Tibial artery (tissue), 4 donors: ENCODE measurements at regions not wholly inside any gene's neighbourhood (a gene's known extent, or its start where the extent isn't known, plus 50 kb on each side); places are given as distances from the start of the nearest gene placed in this dataset.

Experiments used
- DNase-seq, 2 donors: peaks; one replicate each; pipeline ENCODE4 v3.0.0-alpha.2; 2019
- H3K27ac ChIP-seq, 2 donors: fragments of 200-600 bp; sonication (generic) in 1 of 2; 1 replicate in 1 of 2; 2 replicates in 1 of 2; pipeline ENCODE4 v1.5.1; 2018 to 2019; ENCODE audit warnings: mild to moderate bottlenecking in 1 of 2
- H3K27me3 ChIP-seq, 2 donors: fragments of 200-600 bp; sonication (generic) in 1 of 2; one replicate each; pipeline versions ENCODE4 v1.5.1 to v1.6.0; 2016 to 2019
- H3K36me3 ChIP-seq, 3 donors: fragments of 200-600 bp; sonication (generic) in 2 of 3; one replicate each; pipeline ENCODE4 v1.5.1; 2016 to 2019; ENCODE audit warnings: mild to moderate bottlenecking in 2 of 3
- H3K4me1 ChIP-seq, 4 donors: fragments of 200-600 bp; sonication (generic) in 2 of 4; 1 replicate in 3 of 4; 2 replicates in 1 of 4; pipeline ENCODE4 v1.5.1; 2016 to 2019
- H3K4me3 ChIP-seq, 2 donors: fragments of 200-600 bp; sonication (generic) in 1 of 2; 1 replicate in 1 of 2; 2 replicates in 1 of 2; pipeline ENCODE4 v1.5.1; 2018 to 2019; ENCODE audit warnings: mild to moderate bottlenecking in 2 of 2
- H3K9me3 ChIP-seq, 3 donors: fragments of 200-600 bp; sonication (generic) in 1 of 3; one replicate each; pipeline ENCODE4 v1.5.1; 2016 to 2019
- intact Hi-C: fragments of 100-400 bp; cut with DNase I; formaldehyde crosslinking; loops from one replicate; pipeline ENCODE4 v1.15.0; 2023; ENCODE audit warnings: low total_unique reads
- TF ChIP-seq, protein P1 (sequence below), 2 experiments: fragments of 200-600 bp in 1 of 2; fragments of 450-650 bp in 1 of 2; IDR thresholded peaks; one replicate each; pipeline ENCODE4 v1.5.1; 2017 to 2019; ENCODE audit warnings: antibody characterized with exemption in 2 of 2, mild to moderate bottlenecking in 1 of 2, moderate library complexity in 1 of 2

GRCh38 chrY:19140285-19140920 lies 366.9 kb upstream of the HSFY2 start:
- no peaks in the 10 kb centered on the region for H3K4me1 ChIP-seq
- intact Hi-C loops, result no loop called here

DNA sequence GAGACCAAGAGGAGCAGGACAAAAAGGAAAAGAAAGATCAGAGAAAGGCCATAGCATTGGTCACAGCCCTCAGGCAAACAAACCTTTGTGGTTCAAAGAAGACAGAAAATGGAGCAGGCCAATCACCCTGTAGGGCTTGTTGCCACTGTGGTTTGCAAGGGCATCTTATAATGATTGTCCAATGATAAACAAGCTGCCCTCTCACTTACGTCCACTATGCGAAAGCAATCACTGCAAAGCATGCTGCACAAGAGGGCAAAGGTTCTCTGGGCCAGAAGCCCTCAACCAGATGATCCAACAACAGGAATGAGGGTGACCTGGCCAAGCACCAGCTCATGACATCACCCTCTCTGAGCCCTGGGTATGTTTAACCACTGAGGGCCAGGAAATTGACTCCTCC lies 360.9 kb upstream of the HSFY2 start:
- no peaks in the 10 kb centered on the region for H3K27me3 ChIP-seq

More at GRCh38 chrY:19140285-19140920, 366.9 kb upstream of the HSFY2 start:
- no peak overlapping the region for H3K27ac ChIP-seq
- DNase-seq, result no peak
- H3K9me3 ChIP-seq, result no peaks in the 10 kb centered on the region
- TF ChIP-seq, protein P1, sequence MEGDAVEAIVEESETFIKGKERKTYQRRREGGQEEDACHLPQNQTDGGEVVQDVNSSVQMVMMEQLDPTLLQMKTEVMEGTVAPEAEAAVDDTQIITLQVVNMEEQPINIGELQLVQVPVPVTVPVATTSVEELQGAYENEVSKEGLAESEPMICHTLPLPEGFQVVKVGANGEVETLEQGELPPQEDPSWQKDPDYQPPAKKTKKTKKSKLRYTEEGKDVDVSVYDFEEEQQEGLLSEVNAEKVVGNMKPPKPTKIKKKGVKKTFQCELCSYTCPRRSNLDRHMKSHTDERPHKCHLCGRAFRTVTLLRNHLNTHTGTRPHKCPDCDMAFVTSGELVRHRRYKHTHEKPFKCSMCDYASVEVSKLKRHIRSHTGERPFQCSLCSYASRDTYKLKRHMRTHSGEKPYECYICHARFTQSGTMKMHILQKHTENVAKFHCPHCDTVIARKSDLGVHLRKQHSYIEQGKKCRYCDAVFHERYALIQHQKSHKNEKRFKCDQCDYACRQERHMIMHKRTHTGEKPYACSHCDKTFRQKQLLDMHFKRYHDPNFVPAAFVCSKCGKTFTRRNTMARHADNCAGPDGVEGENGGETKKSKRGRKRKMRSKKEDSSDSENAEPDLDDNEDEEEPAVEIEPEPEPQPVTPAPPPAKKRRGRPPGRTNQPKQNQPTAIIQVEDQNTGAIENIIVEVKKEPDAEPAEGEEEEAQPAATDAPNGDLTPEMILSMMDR (IDR thresholded peaks at IDR 0.05), result no peak
- H3K36me3 ChIP-seq, result no peaks in the 10 kb centered on the region
- H3K4me3 ChIP-seq, result no peak overlapping the region
- no peaks in the 10 kb centered on the region for H3K27me3 ChIP-seq

DNA sequence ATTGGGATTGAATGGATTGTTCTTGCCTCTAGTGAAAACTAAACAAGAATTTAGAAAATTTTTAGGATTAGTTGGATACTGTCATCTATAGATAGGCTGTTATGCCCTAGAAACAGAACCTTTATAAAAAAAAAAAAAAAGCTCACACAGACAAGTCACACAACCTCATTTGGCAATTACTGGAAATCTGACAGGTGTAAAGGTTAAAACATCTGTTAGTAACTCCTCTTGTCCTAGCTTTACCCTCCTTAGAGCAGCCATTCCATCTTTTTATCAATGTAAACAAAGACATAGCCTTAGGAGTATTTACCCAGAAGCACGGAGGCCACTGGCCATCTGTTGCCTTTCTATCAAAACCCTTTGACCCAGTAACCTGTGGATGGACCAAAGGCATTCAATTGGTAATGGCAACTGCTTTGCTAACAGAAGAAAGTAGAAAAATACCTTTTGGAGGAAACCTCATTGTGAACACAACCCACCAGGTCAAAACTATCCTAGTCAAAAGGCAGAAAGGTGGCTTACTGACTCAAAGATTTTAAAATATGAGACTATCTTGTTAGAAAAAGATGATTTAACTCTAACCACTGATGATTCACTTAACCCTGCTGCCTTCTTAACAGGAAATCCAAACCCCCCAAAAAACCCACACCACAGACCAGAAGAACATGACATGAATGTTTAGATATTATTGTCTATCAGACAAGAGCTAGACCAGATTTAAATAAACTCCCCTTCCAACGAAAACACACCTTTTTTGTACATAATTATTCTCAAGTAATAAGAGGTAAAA lies 357.2 kb upstream of the HSFY2 start:
- TF ChIP-seq, protein P1 (IDR thresholded peaks at IDR 0.05), result no peak
- Histone ChIP-seq H3K27me3 (no peaks in the 10 kb centered on the region), H3K27ac (no peak overlapping the region), H3K36me3 (no peaks in the 10 kb centered on the region), H3K9me3 (no peaks in the 10 kb centered on the region), H3K4me1 (no peaks in the 10 kb centered on the region), H3K4me3 (no peak overlapping the region)
- DNase-seq, result no peak
- intact Hi-C loops, result no loop called here

More for the DNA sequence above, 360.9 kb upstream of the HSFY2 start:
- intact Hi-C loops, result no loop called here
- Histone ChIP-seq H3K4me3 (no peak overlapping the region), H3K4me1 (no peaks in the 10 kb centered on the region), H3K36me3 (no peaks in the 10 kb centered on the region), H3K9me3 (no peaks in the 10 kb centered on the region), H3K27ac (no peak overlapping the region)
- no peak for DNase-seq
- TF ChIP-seq, protein P1 (IDR thresholded peaks at IDR 0.05), result no peak

DNA sequence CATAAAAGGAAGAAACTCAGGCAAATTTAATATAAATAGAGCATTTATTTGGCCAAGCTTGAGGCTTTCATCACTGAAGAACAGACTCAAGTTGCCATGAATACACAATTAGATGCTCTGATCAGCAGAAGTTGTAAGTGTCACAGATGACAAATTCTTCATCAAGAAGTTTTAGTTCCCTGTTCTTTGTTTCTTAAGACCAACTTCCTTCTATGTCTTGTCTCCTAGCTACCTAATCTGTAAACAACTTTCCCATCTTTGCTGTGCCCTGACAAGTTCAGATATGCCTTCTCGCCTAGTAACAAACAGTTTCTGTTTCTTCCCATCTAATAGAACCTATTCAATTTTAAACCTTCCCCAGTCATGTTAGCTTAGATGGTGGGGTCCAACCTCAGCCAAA lies 353.4 kb upstream of the HSFY2 start:
- DNase-seq, result no peak
- Histone ChIP-seq H3K36me3 (no peaks in the 10 kb centered on the region), H3K4me1 (no peaks in the 10 kb centered on the region), H3K4me3 (no peak overlapping the region), H3K9me3 (no peaks in the 10 kb centered on the region), H3K27me3 (no peaks in the 10 kb centered on the region), H3K27ac (no peak overlapping the region)
- TF ChIP-seq, protein P1 (IDR thresholded peaks at IDR 0.05), result no peak
- intact Hi-C loops, result no loop called here

GRCh38 chrY:19124609-19125008 lies 351.1 kb upstream of the HSFY2 start:
- intact Hi-C loops, result no loop called here
- TF ChIP-seq, protein P1 (IDR thresholded peaks at IDR 0.05), result no peak
- no peak for DNase-seq
- Histone ChIP-seq H3K36me3 (no peaks in the 10 kb centered on the region), H3K27me3 (no peaks in the 10 kb centered on the region), H3K4me3 (no peak overlapping the region), H3K9me3 (no peaks in the 10 kb centered on the region), H3K27ac (no peak overlapping the region), H3K4me1 (no peaks in the 10 kb centered on the region)
